C4-2B (cell line): ENCODE measurements at regions not wholly inside any gene's neighbourhood (a gene's known extent, or its start where the extent isn't known, plus 50 kb on each side); places are given as distances from the start of the nearest gene placed in this dataset.
"Not testable (repeated sequence)": the region's sequence is repeated elsewhere in the genome, so short reads cannot be mapped to it uniquely, and the experiment has no call there.

ENCODE experiments used
- ZFX ChIP-seq: fragments of 450-650 bp; IDR thresholded peaks from 2 replicates; pipeline ENCODE4 v1.6.1; 2017
- TF ChIP-seq, protein P1 (sequence below): fragments of 450-650 bp; conservative IDR thresholded peaks from 2 replicates; pipeline ENCODE4 v1.5.1; 2017; ENCODE audit warnings: mild to moderate bottlenecking

DNA sequence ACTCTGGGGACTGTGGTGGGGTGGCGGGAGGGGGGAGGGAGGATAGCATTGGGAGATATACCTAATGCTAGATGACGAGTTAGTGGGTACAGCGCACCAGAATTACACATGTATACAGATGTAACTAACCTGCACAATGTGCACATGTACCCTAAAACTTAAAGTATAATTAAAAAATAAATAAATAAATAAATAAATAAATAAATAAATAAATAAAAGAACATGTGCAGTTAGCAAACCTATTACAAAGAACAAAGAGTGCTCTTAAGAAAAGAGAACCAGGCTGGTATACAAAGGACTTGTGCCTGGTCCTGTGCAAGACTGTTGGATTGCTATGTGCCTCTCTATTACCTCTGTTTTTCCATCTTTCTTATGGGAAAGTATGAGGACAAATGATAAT lies 79.3 kb upstream of the FRMPD3 start:
- TF ChIP-seq, protein P1, sequence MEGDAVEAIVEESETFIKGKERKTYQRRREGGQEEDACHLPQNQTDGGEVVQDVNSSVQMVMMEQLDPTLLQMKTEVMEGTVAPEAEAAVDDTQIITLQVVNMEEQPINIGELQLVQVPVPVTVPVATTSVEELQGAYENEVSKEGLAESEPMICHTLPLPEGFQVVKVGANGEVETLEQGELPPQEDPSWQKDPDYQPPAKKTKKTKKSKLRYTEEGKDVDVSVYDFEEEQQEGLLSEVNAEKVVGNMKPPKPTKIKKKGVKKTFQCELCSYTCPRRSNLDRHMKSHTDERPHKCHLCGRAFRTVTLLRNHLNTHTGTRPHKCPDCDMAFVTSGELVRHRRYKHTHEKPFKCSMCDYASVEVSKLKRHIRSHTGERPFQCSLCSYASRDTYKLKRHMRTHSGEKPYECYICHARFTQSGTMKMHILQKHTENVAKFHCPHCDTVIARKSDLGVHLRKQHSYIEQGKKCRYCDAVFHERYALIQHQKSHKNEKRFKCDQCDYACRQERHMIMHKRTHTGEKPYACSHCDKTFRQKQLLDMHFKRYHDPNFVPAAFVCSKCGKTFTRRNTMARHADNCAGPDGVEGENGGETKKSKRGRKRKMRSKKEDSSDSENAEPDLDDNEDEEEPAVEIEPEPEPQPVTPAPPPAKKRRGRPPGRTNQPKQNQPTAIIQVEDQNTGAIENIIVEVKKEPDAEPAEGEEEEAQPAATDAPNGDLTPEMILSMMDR, result not testable (repeated sequence)
- not testable (repeated sequence) for TF ChIP-seq ZFX
